Stimulated activated CD4-positive, alpha-beta T cell treated with anti-CD3 and anti-CD28 coated beads, Interleukin-1b, Interleukin-23, amount 100 ng/mL, for 4 hours (primary cell): ENCODE measurements at regions not wholly inside any gene's neighbourhood (a gene's known extent, or its start where the extent isn't known, plus 50 kb on each side); places are given as distances from the start of the nearest gene placed in this dataset.
"Not testable (repeated sequence)": the region's sequence is repeated elsewhere in the genome, so short reads cannot be mapped to it uniquely, and the experiment has no call there.

ENCODE experiments used
- DNase-seq, 2 donors: peaks; one replicate each; pipeline ENCODE4 v3.0.0-alpha.2; 2020; ENCODE audit warnings: low read depth in 2 of 2

DNA sequence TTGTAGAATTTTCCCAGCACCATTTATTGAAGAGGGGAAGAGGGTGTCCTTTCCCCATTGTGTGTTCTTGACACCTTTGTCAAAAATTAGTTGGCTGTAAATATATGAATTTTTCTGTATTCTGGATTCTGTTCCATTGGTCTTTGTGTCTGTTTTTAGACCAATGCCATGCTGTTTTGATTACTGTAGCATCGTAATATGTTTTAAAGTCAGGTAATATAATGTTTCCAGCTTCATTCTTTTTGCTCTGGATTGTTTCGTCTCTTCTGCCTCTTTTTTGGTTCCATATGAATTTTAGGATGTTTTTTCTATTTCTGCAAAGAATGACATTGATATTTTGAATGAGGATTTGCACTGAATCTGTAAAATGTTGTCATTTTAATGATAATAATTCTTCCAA lies 331.9 kb upstream of the RGS6 start:
- DNase-seq = no peak

DNA sequence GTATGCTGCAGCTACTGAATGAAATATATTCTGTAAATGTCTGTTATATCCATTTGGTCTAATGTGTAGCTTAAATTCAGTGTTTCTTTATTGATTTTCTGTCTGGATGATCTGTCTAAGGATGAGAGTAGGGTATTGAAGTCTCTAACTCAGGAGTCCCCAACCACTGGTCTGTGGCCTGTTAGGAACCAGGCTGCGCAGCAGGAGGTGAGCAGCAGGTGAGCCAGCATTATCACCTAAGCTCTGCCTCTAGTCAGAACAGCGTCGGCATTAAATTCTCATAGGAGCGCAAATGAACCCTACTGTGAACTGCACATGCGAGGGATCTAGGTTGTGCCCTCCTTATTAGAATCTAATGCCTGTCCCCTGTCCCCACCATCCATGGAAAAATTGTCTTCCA lies 329.7 kb upstream of the RGS6 start:
- DNase-seq = no peak

DNA sequence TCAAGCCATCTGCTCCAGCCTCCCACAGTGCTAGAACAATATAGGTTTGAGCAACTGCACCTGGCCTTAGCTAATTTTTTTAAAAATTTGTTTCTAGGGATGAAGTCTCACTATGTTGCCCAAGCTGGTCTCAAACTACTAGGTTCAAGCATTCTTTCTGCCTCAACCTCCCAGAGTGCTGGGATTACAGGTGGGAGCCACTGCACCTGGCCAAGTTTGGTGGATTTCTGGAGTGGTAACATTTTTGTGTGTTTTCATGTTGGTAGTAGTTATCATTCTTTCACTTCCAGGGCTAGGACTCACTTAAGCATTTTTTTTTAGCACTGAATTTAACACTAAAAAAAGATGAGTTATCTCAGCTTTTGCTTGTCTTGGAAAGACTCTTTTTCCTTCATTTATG lies 328.0 kb upstream of the RGS6 start:
- DNase-seq = no peak

DNA sequence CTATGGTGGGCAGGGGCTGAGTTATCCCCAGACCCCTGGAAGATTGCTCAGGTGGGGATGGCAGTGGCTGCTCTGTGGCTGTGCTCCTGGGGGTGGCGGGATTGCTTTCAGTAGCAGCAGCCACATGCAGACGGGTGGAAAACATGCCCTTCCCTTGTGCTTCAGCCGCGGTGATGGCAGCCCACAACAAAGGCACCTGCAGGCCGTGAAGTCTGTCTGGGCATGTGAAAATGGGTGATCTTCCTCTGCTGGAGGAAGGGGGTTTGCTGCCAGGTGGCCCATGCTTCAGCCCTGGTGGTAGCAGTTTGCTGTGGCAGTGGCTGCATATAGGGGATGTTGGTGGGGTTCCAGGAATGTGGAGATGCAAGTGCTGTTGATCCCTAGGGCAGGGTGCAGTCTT lies 326.2 kb upstream of the RGS6 start:
- no peak for DNase-seq

DNA sequence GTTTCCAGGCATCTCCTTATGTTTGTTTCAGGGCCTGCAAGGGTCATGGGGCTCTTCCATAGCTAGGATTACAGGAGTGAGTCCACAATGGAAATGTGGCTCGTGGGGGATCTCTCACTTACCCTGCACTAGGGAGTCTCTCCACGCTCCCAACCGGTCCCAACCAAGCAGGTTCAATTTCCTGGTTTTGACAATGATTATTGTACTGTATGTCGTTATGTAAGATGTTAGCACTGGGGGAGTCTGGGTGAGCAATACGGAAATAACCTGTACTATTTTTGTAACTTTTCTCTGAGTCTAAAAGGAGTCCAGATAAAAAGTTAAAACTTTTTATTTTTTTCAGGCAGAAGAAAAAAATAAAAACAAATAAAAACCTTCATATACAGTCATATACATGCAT lies 325.7 kb upstream of the RGS6 start:
- DNase-seq = no peak

DNA sequence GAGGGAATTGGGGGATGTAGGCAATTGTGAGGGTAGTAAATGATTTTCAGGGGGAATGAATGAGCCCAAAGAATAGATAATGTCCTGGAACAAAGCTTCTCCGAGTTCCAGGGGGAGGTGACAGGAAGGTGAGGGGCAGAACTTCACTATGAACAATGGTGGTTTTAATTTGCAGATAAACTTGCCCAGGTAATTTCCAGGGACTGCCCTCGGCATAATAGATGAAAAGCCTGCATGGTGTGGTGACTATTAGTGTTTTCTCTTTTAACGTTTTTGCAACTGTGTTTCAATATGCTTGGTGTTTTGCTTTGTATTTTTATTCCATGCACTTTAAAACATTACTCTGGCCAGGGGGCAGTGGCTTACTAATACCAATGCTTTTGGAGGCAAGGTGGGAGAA lies 325.2 kb upstream of the RGS6 start:
- DNase-seq = no peak

DNA sequence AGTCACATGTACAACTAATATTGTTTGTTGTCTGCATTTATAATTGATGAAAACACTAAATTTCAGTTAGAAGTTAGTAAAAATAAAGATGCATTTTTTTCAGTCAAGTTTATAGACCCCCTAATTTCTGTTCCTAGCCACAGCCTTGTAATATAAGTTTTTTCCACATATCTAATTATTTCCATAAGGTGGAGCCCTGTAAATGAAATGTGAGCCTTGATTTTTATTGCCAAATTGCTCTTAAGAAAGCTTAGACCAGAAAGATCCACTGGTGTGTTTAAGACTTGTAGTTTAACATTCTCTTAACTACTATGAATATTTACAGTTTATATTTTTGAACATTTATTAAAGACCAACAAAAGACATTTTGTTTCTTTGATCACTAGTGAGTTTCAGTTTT lies 322.1 kb upstream of the RGS6 start:
- DNase-seq = no peak

DNA sequence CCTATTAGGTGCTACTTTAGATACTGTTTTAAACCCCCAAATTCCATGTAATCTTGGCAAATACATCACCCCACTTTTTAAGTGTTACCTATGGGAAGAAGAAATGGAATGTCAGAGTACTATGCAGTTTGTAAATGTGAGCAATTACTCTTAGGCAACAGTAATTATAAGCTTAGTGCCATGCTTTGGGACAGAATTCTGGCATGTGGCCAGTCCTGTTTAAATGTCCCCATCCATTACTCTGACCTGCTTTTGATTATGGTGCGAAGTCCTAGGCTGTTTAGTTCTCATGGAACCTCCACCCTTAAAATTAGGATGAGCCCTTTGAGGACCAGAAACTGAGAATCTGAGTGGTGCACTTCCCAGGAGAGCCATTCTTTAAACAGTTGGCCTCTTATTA lies 321.4 kb upstream of the RGS6 start:
- no peak for DNase-seq

DNA sequence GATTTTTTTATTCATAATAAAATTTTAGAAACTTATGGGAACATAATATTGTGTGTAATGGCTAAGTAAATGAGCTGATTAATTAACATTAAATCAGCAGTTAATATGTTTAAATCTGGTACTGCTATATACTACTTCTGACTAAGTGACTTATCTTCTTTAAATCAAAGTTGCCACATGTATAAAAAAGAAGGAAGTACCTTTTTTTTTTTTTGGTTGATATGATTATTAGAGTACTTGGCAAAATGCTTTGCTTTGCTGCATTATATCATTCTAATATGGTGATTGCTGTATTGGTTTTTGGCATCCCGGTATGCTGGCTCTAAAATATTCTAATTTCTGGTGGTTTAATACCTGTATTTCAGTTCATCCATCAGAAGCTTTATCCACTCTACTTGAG lies 319.1 kb upstream of the RGS6 start:
- DNase-seq = no peak

DNA sequence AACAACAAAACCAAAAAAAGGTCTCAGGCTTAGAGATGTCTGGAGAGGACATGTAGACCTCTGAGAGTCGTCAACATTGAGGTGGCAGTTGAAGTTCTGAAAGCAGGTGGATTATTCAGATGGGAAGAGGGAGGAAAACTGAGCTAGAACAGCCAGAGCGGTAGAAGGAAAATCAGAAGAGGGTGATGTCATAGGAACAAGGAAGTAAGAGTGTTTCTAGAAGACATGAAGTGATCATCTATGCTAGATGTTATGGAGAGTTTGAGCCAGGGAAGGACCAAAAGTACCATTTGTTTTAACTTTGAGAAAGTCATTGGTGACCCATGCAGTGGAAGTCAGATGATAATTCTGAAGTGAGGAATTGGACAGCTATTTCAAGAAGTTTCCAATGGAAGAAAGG lies 316.2 kb upstream of the RGS6 start:
- DNase-seq = no peak

DNA sequence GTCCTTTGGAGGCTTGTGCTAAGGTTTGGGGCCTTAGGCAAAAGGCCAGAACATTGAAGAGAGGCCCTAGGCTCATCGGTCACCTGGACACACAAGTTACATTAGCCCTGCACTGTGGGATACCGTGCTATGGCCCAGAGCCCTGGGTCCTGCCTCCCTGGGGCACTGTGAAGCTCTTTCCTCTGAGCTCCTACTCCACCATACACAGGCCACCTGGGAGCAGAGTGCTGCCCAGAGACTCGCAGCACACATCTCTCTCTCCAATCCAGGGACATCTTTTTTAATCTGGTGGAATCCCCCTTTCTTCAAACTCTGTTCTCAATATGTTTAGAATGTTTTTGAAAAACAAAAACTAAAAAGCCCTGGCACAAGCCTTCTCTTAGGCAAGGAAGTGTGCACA lies 314.2 kb upstream of the RGS6 start:
- DNase-seq = no peak

DNA sequence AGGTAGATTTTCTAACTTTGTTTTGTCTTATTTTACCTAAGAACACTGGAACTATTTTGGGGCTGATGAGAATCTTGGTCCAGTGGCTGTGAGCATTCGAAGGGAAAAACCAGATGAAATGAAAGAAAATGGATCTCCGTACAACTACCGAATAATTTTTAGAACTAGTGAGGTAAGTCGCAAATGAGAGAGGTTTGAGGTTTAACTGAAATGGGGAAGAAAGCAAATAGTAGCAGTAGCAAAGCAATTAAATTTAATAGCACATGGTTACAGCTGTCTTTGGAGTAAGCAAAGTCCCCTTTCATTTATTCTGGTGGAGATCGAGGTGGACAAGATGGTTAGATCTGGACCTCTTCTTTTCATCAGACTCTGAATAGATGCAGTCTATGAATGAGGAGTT lies 313.5 kb upstream of the RGS6 start:
- no peak for DNase-seq

DNA sequence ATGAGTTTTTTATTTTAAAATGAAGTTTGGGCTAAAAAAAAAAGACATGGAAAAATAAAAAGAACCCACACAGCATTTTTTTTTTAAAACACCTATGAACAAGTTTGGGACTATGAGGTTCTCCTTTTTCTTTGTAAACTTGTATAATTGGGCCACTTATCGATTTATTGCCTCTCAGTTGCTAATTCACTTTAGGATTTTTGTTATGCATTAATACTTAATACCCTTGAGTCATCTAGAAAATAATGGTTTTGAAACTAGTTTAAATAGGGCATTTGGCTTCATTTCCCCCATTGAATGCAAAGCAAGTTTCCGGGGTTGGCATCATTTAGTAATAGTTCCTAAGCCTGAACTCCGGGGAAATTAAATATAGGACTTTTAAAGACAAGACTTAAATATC lies 312.8 kb upstream of the RGS6 start:
- no peak for DNase-seq

DNA sequence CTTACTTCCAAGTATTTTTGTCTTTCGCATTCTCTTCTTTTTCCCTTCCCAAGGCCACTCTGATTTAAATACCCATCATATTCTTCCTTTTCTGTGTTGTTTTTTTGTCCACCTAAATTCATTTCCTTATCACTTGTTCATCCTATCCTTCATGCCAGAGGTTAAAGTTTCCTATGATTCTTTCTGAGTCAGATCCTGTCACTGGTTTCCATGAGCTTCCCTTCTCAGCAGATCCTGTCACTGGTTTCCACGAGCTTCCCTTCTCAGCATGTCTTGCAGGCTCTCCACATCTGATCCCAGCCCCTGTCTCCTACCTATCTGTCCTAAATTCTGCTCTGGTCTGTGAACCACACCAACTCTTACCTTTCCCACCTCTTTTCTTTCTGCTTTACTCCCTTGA lies 311.8 kb upstream of the RGS6 start:
- no peak for DNase-seq

DNA sequence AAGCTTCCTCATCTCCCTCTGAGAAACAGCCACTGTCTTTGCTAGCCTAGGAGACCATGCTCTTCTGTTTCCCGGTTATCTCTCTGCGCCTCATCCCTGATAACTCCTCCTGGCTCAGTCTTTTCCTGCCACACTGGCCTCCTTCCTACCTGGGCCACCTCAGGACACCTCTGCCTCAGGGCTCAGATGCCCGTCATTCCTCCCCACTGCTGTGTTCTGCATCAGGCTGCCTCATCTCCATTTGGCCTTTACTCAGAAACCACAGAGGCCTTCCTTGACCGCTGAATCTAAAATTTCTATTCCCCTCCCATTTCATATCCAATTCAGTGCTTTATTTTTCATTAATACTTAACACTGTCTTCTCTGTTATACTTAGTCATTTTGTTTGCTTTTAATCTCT lies 311.0 kb upstream of the RGS6 start:
- no peak for DNase-seq

DNA sequence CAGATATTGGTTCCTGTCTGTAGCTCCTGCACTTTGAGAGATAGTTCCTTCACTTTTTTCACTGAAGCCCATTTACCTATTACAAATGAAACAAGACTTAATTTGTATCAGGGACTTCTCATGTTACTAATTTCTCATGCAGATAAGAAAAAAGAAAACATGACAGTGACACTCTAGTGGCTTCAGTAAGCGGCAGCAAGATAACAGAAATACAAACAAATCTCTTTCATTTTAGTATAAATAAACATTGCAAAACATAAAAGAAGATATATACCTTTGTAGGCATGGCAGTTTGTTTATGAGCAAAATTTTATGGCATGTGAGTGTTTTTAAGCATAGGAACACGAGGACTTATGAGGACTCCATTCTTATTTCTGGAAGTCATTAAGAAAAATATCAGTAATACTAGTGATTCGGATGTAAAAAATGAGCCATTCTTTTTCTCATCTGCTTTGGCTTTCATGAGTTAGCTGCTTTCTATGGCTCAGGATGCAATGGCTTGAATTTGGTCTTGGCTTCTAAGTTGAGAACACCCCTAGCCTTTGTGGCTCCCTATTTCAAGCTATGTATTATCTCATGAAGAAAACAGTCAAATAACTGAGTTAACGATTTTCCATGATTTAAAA lies 310.1 kb upstream of the RGS6 start:
- no peak for DNase-seq

DNA sequence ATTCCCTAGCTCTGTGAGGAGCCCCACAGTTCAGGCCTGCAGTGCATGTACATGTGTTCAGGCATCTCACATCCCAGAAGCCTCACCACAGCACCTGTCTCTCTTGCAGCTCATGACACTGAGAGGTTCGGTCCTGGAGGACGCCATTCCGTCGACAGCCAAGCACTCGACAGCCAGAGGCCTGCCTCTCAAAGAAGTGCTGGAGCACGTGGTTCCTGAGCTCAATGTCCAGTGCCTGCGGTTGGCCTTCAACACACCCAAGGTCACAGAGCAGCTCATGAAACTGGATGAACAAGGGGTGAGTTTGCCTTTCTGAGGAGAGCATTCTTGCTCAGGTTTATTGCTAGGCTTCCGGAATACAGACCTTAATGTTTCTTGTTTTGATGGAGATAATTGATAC lies 308.3 kb upstream of the RGS6 start:
- DNase-seq = no peak

DNA sequence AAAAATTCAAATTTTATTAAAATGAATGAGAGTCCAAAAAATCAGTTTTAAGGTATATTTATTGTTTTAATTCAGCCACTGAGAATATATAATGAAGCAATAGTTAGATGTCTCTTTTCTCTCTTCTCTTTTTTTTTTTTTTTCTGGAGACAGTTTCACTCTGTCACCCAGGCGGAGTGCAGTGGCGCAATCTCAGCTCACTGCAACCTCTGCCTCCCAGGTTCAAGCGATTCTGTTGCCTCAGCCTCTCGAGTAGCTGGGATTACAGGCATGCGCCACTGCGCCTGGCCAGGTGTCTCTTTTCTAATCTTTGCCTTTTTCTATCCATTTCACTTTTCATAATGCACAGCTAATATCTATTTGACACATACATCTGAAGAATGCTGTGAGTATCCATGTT lies 307.1 kb upstream of the RGS6 start:
- no peak for DNase-seq

DNA sequence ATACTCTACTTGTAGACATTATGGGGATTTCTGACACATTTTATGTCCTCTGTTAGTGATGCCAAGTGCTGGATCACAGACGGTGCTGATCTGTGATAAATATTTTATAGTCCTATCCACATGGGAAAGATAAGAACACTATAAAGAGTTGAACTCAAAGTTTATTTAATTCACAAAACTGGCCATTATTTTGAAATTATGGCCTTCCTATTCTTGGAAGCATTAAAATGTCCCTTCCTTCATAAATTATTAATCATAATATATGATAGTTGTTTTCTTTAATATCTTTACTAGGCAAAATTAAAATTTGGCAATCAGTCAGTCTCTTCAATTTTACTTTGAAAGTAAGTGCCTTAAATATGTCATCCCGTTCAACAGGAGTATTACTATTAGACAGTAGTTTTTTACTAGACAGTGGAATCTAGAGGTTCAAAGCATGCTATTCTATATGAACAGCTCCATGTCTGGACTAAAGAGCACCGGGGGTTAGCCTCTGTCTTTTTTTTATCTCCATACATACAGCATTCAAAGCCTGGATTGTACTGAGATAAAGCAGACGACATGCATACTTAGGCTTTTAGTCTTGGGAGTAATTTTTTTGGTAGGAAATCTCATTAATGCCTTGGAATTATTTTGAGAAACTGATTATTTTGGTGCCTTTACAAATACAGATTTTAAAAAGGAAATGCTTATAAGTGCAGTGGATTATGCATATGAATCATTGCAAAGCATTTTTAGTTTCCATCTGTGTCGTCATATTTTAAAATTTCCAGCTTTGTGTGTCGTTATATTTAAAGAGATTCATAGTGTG lies 306.1 kb upstream of the RGS6 start:
- DNase-seq = no peak

DNA sequence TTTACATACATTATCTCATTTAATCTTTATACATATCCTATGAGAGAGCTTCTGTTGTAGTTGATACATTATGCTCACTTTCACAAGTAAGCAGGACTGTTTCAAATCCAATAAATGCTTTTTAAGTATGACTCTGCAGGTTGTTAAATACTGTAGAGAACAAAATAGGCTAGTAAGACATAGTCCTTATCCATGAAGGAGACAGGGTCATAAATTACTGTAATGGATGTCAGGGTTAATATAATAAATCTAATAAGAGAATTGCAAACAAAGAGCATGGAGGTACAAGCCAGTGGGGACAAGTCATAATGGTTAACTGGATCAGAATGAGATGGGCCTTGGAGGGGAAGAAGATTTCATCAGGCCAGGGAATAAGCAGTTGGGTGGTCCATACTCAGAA lies 303.8 kb upstream of the RGS6 start:
- DNase-seq = no peak

DNA sequence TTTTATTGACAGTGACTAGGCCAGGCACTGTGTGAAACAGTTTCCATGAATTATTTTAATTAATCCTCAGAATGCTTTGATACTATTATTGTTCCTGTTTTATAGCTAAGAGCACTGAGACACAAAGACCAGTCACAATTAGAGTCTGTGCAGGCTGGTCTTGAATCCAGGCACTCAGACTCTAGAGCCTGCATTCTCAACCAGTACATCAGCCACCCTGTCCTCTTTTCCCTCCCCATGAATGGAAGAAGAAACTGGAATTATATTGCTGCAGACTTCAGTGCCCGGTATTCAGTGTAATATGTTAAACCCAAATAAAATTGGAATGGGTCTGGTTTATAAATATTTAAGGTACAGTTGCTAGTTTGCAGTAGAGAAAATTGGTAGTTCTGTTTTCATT lies 303.0 kb upstream of the RGS6 start:
- no peak for DNase-seq

DNA sequence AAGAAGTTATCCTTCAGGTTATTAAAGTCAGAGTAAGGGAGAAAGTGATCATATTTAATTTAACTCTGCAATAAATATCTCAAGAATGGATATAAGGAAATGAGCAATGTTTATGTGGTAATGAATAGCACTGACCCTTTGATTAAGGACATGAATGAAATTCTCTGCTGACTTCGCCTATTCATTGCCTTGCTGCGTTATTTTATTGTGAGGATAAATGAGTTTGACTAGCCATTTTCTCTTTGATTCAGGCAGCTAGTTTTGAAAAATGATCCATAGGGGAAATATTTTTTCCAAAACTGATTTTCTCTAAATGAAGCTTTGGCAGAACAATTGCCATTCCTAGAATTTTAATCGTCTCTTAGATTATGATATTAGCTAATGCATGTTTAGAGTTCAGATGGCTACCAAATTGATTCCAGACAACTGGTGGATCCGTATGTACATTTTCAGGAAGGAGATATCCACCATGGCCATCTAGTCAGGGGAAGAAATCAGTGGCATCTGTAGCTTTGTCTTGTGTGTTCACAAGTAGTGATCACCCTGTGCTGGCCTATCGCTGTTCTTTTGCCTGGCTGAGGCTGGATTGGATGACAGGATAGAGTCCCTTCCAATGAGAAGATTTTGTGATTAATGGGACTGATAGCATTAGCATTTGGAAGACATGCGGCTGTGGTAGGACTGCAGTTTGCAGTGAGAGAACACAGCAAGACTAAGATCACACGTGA lies 302.3 kb upstream of the RGS6 start:
- no peak for DNase-seq

DNA sequence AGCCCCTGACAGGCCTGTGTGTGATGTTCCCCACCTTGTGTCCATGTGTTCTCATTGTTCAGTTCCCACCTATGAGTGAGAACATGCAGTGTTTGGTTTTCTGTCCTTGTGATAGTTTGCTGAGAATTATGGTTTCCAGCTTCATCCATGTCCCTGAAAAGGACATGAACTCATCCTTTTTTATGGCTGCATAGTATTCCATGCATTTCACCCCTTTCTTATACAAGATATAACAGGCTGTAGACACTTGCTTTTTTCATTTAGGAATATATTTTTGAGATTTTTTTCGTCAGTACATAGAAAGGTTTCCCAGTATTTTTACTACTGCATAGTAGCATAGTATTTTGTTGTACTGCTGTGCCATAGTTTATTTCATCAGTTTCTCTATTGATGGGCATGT lies 301.2 kb upstream of the RGS6 start:
- not testable (repeated sequence) for DNase-seq
